NCI-H510A (cell line): ENCODE measurements at regions not wholly inside any gene's neighbourhood (a gene's known extent, or its start where the extent isn't known, plus 50 kb on each side); places are given as distances from the start of the nearest gene placed in this dataset.

ENCODE experiments used
- DNase-seq: peaks from one replicate; lab custom pipeline; 2025; lab: John Stamatoyannopoulos, UW

- no peak for DNase-seq
These were observed 116.6 kb upstream of the C14orf180 start for GRCh38 chr14:104462651-104463630.

- DNase-seq: no peak
These were observed 114.7 kb upstream of the C14orf180 start for GRCh38 chr14:104464907-104465306.

- no peak for DNase-seq
These were observed 113.8 kb upstream of the C14orf180 start for GRCh38 chr14:104465482-104466390.

GRCh38 chr14:104467236-104467635 lies 112.3 kb upstream of the C14orf180 start:
- DNase-seq: no peak

- DNase-seq: no peak
These were observed 111.9 kb upstream of the C14orf180 start for GRCh38 chr14:104467641-104468040.

- no peak for DNase-seq
These were observed 110.0 kb upstream of the C14orf180 start for GRCh38 chr14:104469591-104469990.

- no peak for DNase-seq
These were observed 109.0 kb upstream of the C14orf180 start for GRCh38 chr14:104470588-104470987.

- no peak for DNase-seq
These were observed 108.5 kb upstream of the C14orf180 start for GRCh38 chr14:104471114-104471513.

- DNase-seq: no peak
These were observed 107.5 kb upstream of the C14orf180 start for GRCh38 chr14:104472073-104472472.

GRCh38 chr14:104472536-104473243 lies 106.9 kb upstream of the C14orf180 start:
- no peak for DNase-seq

- no peak for DNase-seq
These were observed 106.4 kb upstream of the C14orf180 start for GRCh38 chr14:104473244-104473565.

- DNase-seq: no peak
These were observed 105.7 kb upstream of the C14orf180 start for GRCh38 chr14:104473649-104474494.

- DNase-seq: no peak
These were observed 104.9 kb upstream of the C14orf180 start for GRCh38 chr14:104474495-104475213.

GRCh38 chr14:104475256-104475655 lies 104.3 kb upstream of the C14orf180 start:
- no peak for DNase-seq

- no peak for DNase-seq
These were observed 103.8 kb upstream of the C14orf180 start for GRCh38 chr14:104475802-104476201.

GRCh38 chr14:104476437-104476836 lies 103.1 kb upstream of the C14orf180 start:
- no peak for DNase-seq

GRCh38 chr14:104477117-104477623 lies 102.4 kb upstream of the C14orf180 start:
- no peak for DNase-seq

GRCh38 chr14:104477666-104478380 lies 101.7 kb upstream of the C14orf180 start:
- no peak for DNase-seq

GRCh38 chr14:104478656-104479055 lies 100.9 kb upstream of the C14orf180 start:
- no peak for DNase-seq

- no peak for DNase-seq
These were observed 99.7 kb upstream of the C14orf180 start for GRCh38 chr14:104479901-104480300.
